GM12878 (cell line): ENCODE measurements at regions not wholly inside any gene's neighbourhood (a gene's known extent, or its start where the extent isn't known, plus 50 kb on each side); places are given as distances from the start of the nearest gene placed in this dataset.

Source experiments
- ATAC-seq: fragments of 200-7000 bp; cut with Tn5 transposase; 3 replicates; pipeline ENCODE4 v1.9.1; 2020; ENCODE audit warnings: mild to moderate bottlenecking, moderate library complexity
- BruUV-seq: library from RNA; stranded (reverse); fragments of 400-500 nt; replicated peaks from 2 replicates; lab custom pipeline; 2021; lab: Mats Ljungman, UMichigan
- CTCF ChIA-PET: fragments of 300-600 bp; sonication (Branson Sonifier 250); formaldehyde crosslinking; extraction: SDS; loops from one replicate; lab custom pipeline; 2021; ENCODE audit warnings: inconsistent platforms; lab: Yijun Ruan, JAX
- POLR2A ChIA-PET: fragments of 350-600 bp; formaldehyde crosslinking; extraction: SDS; loops from one replicate; lab custom pipeline; 2021; ENCODE audit warnings: inconsistent platforms; lab: Charles Lee
- RAD21 ChIA-PET: fragments of 300-600 bp; sonication (Branson Sonifier 250); formaldehyde crosslinking; loops from one replicate; lab custom pipeline; 2023; ENCODE audit warnings: antibody characterized with exemption; ENCODE audit not compliant: unreplicated experiment; lab: Charles Lee
- SMC1A ChIA-PET: fragments of 300-600 bp; sonication (Branson Sonifier 250); formaldehyde crosslinking; loops from one replicate; lab custom pipeline; 2023; ENCODE audit not compliant: unreplicated experiment, uncharacterized antibody; lab: Charles Lee
- DNase-seq: peaks from one replicate; pipeline ENCODE4 v3.0.0-alpha.2; 2011; ENCODE audit warnings: low read depth, low spot score
- FAIRE-seq: peaks from 3 replicates; lab custom pipeline; 2011; peaks lifted over from hg19 to GRCh38; lab: Jason Lieb, UNC
- H2AFZ ChIP-seq: 2 replicates; pipeline ENCODE4 v1.6.0; 2011; ENCODE audit warnings: low read depth, low read length, control low read depth; ENCODE audit not compliant: control insufficient read depth
- H3K27ac ChIP-seq: 2 replicates; pipeline ENCODE4 v1.5.1; 2011; ENCODE audit warnings: control low read depth; ENCODE audit not compliant: control insufficient read depth, insufficient read depth
- H3K27me3 ChIP-seq, 2 experiments: replicated peaks in 1 of 2; 2 replicates each; pipeline versions ENCODE4 v1.6.0 to v1.6.1; 2011; ENCODE audit warnings: low read length in 1 of 2; ENCODE audit not compliant: control insufficient read depth in 2 of 2, insufficient read depth in 2 of 2
- H3K36me3 ChIP-seq, 2 experiments: 2 replicates each; pipeline ENCODE4 v1.5.1; 2011; ENCODE audit warnings: low read length in 1 of 2; ENCODE audit not compliant: control insufficient read depth in 2 of 2, insufficient read depth in 2 of 2
- H3K4me1 ChIP-seq: 2 replicates; pipeline ENCODE4 v1.6.1; 2011; ENCODE audit warnings: mild to moderate bottlenecking, low read length, moderate library complexity, mixed read lengths; ENCODE audit not compliant: control insufficient read depth, insufficient read depth
- H3K4me2 ChIP-seq: 2 replicates; pipeline ENCODE4 v1.6.0; 2011; ENCODE audit warnings: control low read depth; ENCODE audit not compliant: control insufficient read depth, insufficient read depth
- H3K4me3 ChIP-seq: fragments of 200-600 bp; sonication (generic); 2 replicates; pipeline ENCODE4 v1.5.1; 2016
- H3K79me2 ChIP-seq: 2 replicates; pipeline ENCODE4 v1.6.0; 2011; ENCODE audit warnings: low read length; ENCODE audit not compliant: control insufficient read depth, insufficient read depth
- H3K9ac ChIP-seq: 2 replicates; pipeline ENCODE4 v1.8.0; 2011; ENCODE audit warnings: low read length, control low read depth, mixed read lengths; ENCODE audit not compliant: control insufficient read depth, insufficient read depth
- H3K9me3 ChIP-seq: replicated peaks from 3 replicates; pipeline ENCODE4 v1.5.1; 2011; ENCODE audit warnings: mild to moderate bottlenecking, low read length; ENCODE audit not compliant: control insufficient read depth, insufficient read depth
- H4K20me1 ChIP-seq: 2 replicates; pipeline ENCODE4 v1.6.0; 2011; ENCODE audit not compliant: control insufficient read depth, insufficient read depth
- CBX5 ChIP-seq: sonication (generic); IDR thresholded peaks from 2 replicates; pipeline ENCODE4 v1.6.1; 2016; ENCODE audit warnings: low read depth, moderate library complexity, mild to moderate bottlenecking, inconsistent platforms
- EGR1 ChIP-seq, 2 experiments: IDR thresholded peaks; 1 replicate in 1 of 2; 2 replicates in 1 of 2; pipeline ENCODE4 v1.6.1; 2011 to 2012; ENCODE audit warnings: low read depth in 2 of 2, low read length in 2 of 2, borderline replicate concordance in 1 of 2, mild to moderate bottlenecking in 1 of 2, moderate library complexity in 1 of 2
- GABPA ChIP-seq: IDR thresholded peaks from 2 replicates; pipeline ENCODE4 v1.6.1; 2014; ENCODE audit warnings: antibody characterized with exemption, low read depth, mild to moderate bottlenecking, inconsistent platforms
- GATAD2B ChIP-seq: fragments of 450-650 bp; conservative IDR thresholded peaks from 2 replicates; pipeline ENCODE4 v1.6.1; 2017; ENCODE audit warnings: low read depth, mild to moderate bottlenecking, moderate library complexity
- HCFC1 ChIP-seq: fragments of 150-350 bp; IDR thresholded peaks from 2 replicates; pipeline ENCODE4 v1.6.1; 2014; ENCODE audit warnings: low read length
- MEF2B ChIP-seq: fragments of 450-650 bp; IDR thresholded peaks from 2 replicates; pipeline ENCODE4 v1.6.1; 2018; ENCODE audit warnings: mild to moderate bottlenecking, moderate library complexity; ENCODE audit not compliant: partially characterized antibody, poor library complexity, severe bottlenecking
- MTA2 ChIP-seq: fragments of 450-650 bp; IDR thresholded peaks from 2 replicates; pipeline ENCODE4 v1.6.1; 2016; ENCODE audit warnings: low read depth, mild to moderate bottlenecking, moderate library complexity
- MTA3 ChIP-seq: IDR thresholded peaks from 2 replicates; pipeline ENCODE4 v1.6.1; 2012; ENCODE audit warnings: low read length, inconsistent platforms, borderline replicate concordance
- POLR2A ChIP-seq: IDR thresholded peaks from 2 replicates; pipeline ENCODE4 v1.6.1; 2011; ENCODE audit warnings: low read depth, mild to moderate bottlenecking, low read length
- RUNX3 ChIP-seq: IDR thresholded peaks from 2 replicates; pipeline ENCODE4 v1.6.1; 2012; ENCODE audit warnings: low read length, inconsistent platforms
- SIX5 ChIP-seq: IDR thresholded peaks from 2 replicates; pipeline ENCODE4 v1.6.1; 2011; ENCODE audit warnings: mild to moderate bottlenecking, low read depth, low read length, moderate library complexity; ENCODE audit not compliant: severe bottlenecking
- SP1 ChIP-seq: IDR thresholded peaks from one replicate; pipeline ENCODE4 v1.6.1; 2011; ENCODE audit warnings: low read depth, low read length
- STAT3 ChIP-seq: IDR thresholded peaks from 2 replicates; pipeline ENCODE4 v1.6.1; 2011; ENCODE audit warnings: low read depth, low read length, improper control_type of control experiment
- TCF3 ChIP-seq: IDR thresholded peaks from 2 replicates; pipeline ENCODE4 v1.6.1; 2012; ENCODE audit warnings: low read depth, mild to moderate bottlenecking, low read length, borderline replicate concordance; ENCODE audit not compliant: insufficient read depth
- ZNF274 ChIP-seq: IDR thresholded peaks from one replicate; pipeline ENCODE4 v1.8.0; 2011; ENCODE audit not compliant: insufficient read length, insufficient read depth
- WGBS: methylation state at CpG from one replicate; pipeline ENCODE4 v1.1.6; 2016; ENCODE audit warnings: low lambda C conversion rate; ENCODE audit not compliant: insufficient replicate concordance, insufficient coverage; ENCODE audit errors: missing lambda C conversion rate; 5-methylcytosine and 5-hydroxymethylcytosine counted together
- in situ Hi-C: fragments of 300-500 bp; cut with MboI; formaldehyde crosslinking; loops from 9 replicates; pipeline ENCODE4 v1.14.3; 2018; ENCODE audit warnings: mixed read lengths
- intact Hi-C: fragments of 100-400 bp; cut with micrococcal nuclease; formaldehyde crosslinking; loops from one replicate; pipeline ENCODE4 v1.14.2; 2022; ENCODE audit not compliant: unreplicated experiment
- TF ChIP-seq, protein P1 (sequence below): fragments of 450-650 bp; IDR thresholded peaks from 2 replicates; pipeline ENCODE4 v1.6.1; 2017; ENCODE audit warnings: low read depth, mild to moderate bottlenecking, moderate library complexity
- TF ChIP-seq, protein P2 (sequence below), 3 experiments: IDR thresholded peaks in 2 of 3; conservative IDR thresholded peaks in 1 of 3; 2 replicates each; pipeline ENCODE4 v1.5.1; 2011; ENCODE audit warnings: low read depth in 3 of 3, low read length in 3 of 3, mild to moderate bottlenecking in 3 of 3, control low read depth in 2 of 3, moderate library complexity in 2 of 3, inconsistent platforms in 1 of 3, mixed read lengths in 1 of 3; ENCODE audit not compliant: control insufficient read depth in 2 of 3, insufficient read depth in 1 of 3; ENCODE audit errors: extremely low read depth in 1 of 3

DNA sequence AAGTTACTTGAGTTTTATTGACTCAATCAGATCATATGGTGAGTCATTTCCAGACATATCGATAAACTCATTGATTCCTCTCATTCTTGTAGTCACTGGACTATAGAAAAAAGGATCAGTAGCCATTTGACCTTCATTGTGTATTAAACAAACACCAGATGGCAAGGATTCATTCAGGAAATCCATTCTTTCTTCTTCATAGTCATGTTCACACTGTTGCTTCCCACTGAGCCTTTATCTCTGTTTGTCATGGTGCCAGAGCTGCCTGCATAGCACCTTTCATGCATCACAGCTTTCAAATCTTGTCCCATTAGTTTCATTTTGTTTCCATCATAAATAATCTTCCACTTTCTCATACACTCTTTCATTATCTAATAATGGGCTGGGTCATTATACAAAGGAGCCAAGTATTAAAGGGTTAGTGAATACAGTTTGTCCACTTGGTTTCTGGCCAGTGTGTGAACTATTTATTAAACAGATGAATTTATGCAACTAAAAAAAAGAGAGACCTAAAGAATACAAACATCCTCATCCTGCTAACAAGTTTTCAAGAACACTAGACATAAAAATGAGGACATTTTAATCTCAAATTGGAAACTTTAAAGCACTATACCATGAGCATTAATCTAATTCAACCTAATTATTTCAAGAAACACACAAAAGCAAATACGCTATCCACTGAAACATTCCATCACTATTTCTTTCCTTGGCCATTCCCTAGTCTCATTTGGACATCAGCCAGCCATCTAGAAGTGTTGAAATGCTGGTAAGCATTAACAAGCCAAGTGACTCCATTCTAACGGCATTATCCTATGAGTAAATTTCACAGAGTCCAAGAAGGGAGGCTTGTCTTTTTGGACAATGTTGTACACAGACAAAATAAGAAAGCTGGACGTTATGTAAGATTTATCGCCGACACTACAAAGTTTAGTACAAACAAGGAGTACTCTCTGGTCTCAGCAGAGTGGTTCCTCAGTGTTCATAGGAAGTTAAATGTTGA, 476.5 kb downstream of the FOXG1 start:
- CTCF ChIA-PET, result no interaction called here
- POLR2A ChIA-PET, result no interaction called here
- no TSS peak for BruUV-seq

DNA sequence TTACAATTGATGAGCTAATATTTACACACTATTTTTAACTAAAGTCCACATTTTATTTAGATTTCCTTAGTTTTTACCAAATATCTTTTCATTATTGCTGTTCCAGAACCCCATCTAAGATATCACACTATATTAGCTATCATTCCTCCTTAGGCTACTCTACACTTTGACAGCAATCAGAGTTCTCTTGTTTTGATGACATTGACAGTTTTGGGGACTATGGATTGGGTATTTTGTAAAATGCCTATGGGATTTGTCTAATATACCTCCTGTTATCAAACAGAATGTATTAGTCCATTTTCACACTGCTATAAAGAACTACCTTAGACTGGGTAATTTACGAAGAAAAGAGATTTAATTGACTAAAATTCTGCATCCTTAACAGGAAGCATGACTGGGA, 489.1 kb downstream of the FOXG1 start:
- Histone ChIP-seq H3K9ac (no peak overlapping the region), H3K79me2 (no peaks in the 10 kb centered on the region), H3K27me3 (no peaks in the 10 kb centered on the region), H3K4me1 (no peaks in the 10 kb centered on the region), H3K9me3 (no peaks in the 10 kb centered on the region), H3K27ac (no peak overlapping the region), H2AFZ (no peak overlapping the region), H3K4me2 (no peak overlapping the region), H3K36me3 (no peaks in the 10 kb centered on the region), H4K20me1 (no peaks in the 10 kb centered on the region), H3K4me3 (no peak overlapping the region)
- ChIA-PET RAD21 (no interaction called here), SMC1A (no interaction called here), POLR2A (no interaction called here), CTCF (no interaction called here)
- ATAC-seq (no peak), DNase-seq (no peak), FAIRE-seq (no peak)
- intact Hi-C loops, result no loop called here
- WGBS, result 0% methylated on average over 1 of the region's 1 CpG
- BruUV-seq, result no TSS peak
- in situ Hi-C loops, result no loop called here
- no peak for TF ChIP-seq EGR1 (IDR thresholded peaks at IDR 0.05; ENCODE audit: borderline replicate concordance in 1 of 2, low read depth in 2 of 2, low read length in 2 of 2)
- no peak for TF ChIP-seq STAT3
- TF ChIP-seq, protein P1, sequence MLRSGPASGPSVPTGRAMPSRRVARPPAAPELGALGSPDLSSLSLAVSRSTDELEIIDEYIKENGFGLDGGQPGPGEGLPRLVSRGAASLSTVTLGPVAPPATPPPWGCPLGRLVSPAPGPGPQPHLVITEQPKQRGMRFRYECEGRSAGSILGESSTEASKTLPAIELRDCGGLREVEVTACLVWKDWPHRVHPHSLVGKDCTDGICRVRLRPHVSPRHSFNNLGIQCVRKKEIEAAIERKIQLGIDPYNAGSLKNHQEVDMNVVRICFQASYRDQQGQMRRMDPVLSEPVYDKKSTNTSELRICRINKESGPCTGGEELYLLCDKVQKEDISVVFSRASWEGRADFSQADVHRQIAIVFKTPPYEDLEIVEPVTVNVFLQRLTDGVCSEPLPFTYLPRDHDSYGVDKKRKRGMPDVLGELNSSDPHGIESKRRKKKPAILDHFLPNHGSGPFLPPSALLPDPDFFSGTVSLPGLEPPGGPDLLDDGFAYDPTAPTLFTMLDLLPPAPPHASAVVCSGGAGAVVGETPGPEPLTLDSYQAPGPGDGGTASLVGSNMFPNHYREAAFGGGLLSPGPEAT, result no peak
- TF ChIP-seq ZNF274, result no peak
- TF ChIP-seq POLR2A, result no peak
- TF ChIP-seq MEF2B, result no peak
- TF ChIP-seq TCF3, result no peak
- no peak for TF ChIP-seq RUNX3
- TF ChIP-seq SIX5, result no peak
- TF ChIP-seq, protein P2, sequence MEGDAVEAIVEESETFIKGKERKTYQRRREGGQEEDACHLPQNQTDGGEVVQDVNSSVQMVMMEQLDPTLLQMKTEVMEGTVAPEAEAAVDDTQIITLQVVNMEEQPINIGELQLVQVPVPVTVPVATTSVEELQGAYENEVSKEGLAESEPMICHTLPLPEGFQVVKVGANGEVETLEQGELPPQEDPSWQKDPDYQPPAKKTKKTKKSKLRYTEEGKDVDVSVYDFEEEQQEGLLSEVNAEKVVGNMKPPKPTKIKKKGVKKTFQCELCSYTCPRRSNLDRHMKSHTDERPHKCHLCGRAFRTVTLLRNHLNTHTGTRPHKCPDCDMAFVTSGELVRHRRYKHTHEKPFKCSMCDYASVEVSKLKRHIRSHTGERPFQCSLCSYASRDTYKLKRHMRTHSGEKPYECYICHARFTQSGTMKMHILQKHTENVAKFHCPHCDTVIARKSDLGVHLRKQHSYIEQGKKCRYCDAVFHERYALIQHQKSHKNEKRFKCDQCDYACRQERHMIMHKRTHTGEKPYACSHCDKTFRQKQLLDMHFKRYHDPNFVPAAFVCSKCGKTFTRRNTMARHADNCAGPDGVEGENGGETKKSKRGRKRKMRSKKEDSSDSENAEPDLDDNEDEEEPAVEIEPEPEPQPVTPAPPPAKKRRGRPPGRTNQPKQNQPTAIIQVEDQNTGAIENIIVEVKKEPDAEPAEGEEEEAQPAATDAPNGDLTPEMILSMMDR (IDR thresholded peaks at IDR 0.05 in 2 of 3, conservative IDR thresholded peaks at IDR 0.05 in 1 of 3; ENCODE audit: control insufficient read depth in 2 of 3, extremely low read depth in 1 of 3, insufficient read depth in 1 of 3, low read depth in 3 of 3, low read length in 3 of 3), result no peak
- no peak for TF ChIP-seq MTA2
- TF ChIP-seq GATAD2B, result no peak

More for the DNA sequence above, 476.5 kb downstream of the FOXG1 start:
- Histone ChIP-seq H3K36me3 (no peaks in the 10 kb centered on the region), H3K79me2 (no peaks in the 10 kb centered on the region), H3K27ac (no peak overlapping the region), H3K9me3 (no peaks in the 10 kb centered on the region), H2AFZ (no peak overlapping the region), H3K9ac (no peak overlapping the region), H3K27me3 (no peaks in the 10 kb centered on the region), H3K4me2 (no peak overlapping the region), H3K4me1 (no peaks in the 10 kb centered on the region), H4K20me1 (no peaks in the 10 kb centered on the region), H3K4me3 (no peak overlapping the region)
- DNase-seq (no peak), ATAC-seq (no peak), FAIRE-seq (no peak)
- intact Hi-C loops (no loop called here), in situ Hi-C loops (no loop called here)
- 26% methylated on average over 6 of the region's 6 CpGs for WGBS
- ChIA-PET RAD21 (no interaction called here), SMC1A (no interaction called here)
- TF ChIP-seq CBX5 (no peak), SP1 (no peak), MTA3 (no peak), HCFC1 (no peak), GABPA (no peak)
